ENCODE measurements at regions not wholly inside any gene's neighbourhood (a gene's known extent, or its start where the extent isn't known, plus 50 kb on each side); places are given as distances from the start of the nearest gene placed in this dataset.

GRCh38 chr13:52975969-52976368, 52.6 kb upstream of the OLFM4 start:
- DNase-seq: no peak

- DNase-seq: no peak
Measured at GRCh38 chr13:52975161-52975560, 53.5 kb upstream of the OLFM4 start.

GRCh38 chr13:52974711-52975110, 53.9 kb upstream of the OLFM4 start:
- DNase-seq: no peak

GRCh38 chr13:52969373-52969772, 59.2 kb upstream of the OLFM4 start:
- no peak for DNase-seq

- DNase-seq: peak; percentile 84
Measured at GRCh38 chr13:52968074-52968700, 60.4 kb upstream of the OLFM4 start.

- no peak for DNase-seq
Measured at GRCh38 chr13:52961987-52962386, 66.6 kb upstream of the OLFM4 start.

- no peak for DNase-seq
Measured at GRCh38 chr13:52961256-52961910, 67.2 kb upstream of the OLFM4 start.

GRCh38 chr13:52955472-52955874, 73.1 kb upstream of the OLFM4 start:
- no peak for DNase-seq

GRCh38 chr13:52954838-52955237, 73.8 kb upstream of the OLFM4 start:
- DNase-seq: no peak

GRCh38 chr13:52950436-52950956, 78.1 kb upstream of the OLFM4 start:
- DNase-seq: no peak

- no peak for DNase-seq
Measured at GRCh38 chr13:52949742-52950141, 78.9 kb upstream of the OLFM4 start.

- no peak for DNase-seq
Measured at GRCh38 chr13:52949044-52949443, 79.6 kb upstream of the OLFM4 start.

- no peak for DNase-seq
Measured at GRCh38 chr13:52947921-52948373, 80.7 kb upstream of the OLFM4 start.

GRCh38 chr13:52945348-52945747, 83.3 kb upstream of the OLFM4 start:
- no peak for DNase-seq

- no peak for DNase-seq
Measured at GRCh38 chr13:52944697-52945096, 83.9 kb upstream of the OLFM4 start.

GRCh38 chr13:52938065-52938464, 89.6 kb upstream of the PCDH8 start:
- no peak for DNase-seq

GRCh38 chr13:52936806-52937205, 88.4 kb upstream of the PCDH8 start:
- no peak for DNase-seq

GRCh38 chr13:52934258-52934657, 85.8 kb upstream of the PCDH8 start:
- no peak for DNase-seq

- no peak for DNase-seq
Measured at GRCh38 chr13:52933547-52934210, 85.2 kb upstream of the PCDH8 start.

GRCh38 chr13:52933099-52933498, 84.7 kb upstream of the PCDH8 start:
- no peak for DNase-seq

GRCh38 chr13:52932649-52933048, 84.2 kb upstream of the PCDH8 start:
- DNase-seq: no peak

GRCh38 chr13:52931539-52932431, 83.3 kb upstream of the PCDH8 start:
- DNase-seq: no peak

GRCh38 chr13:52931131-52931530, 82.7 kb upstream of the PCDH8 start:
- DNase-seq: no peak
